Activated naive CD4-positive, alpha-beta T cell treated with anti-CD3 and anti-CD28 coated beads, Interleukin-2, amount 50 U/mL, for 72 hours (primary cell): ENCODE measurements at regions not wholly inside any gene's neighbourhood (a gene's known extent, or its start where the extent isn't known, plus 50 kb on each side); places are given as distances from the start of the nearest gene placed in this dataset.
A peak's percentile ranks its signal among the peaks of the same experiment; 100 is the strongest.

ENCODE experiments used
- ATAC-seq, 2 donors: fragments of 150-1000 bp; cut with Tn5 transposase; 2 replicates each; pipeline ENCODE4 v1.10.0; 2021; ENCODE audit warnings: mild to moderate bottlenecking in 2 of 2, moderate library complexity in 2 of 2
- DNase-seq, 2 donors: peaks; one replicate each; pipeline ENCODE4 v3.0.0; 2021 to 2022; ENCODE audit warnings: low spot score in 2 of 2
- H3K27ac Mint-ChIP-seq, 2 donors: one replicate each; pipeline ENCODE4 v1.8.0; 2022; ENCODE audit warnings: mild to moderate bottlenecking in 2 of 2, mixed read lengths in 2 of 2
- H3K36me3 Mint-ChIP-seq, 2 donors: one replicate each; pipeline ENCODE4 v1.8.0; 2022; ENCODE audit warnings: mixed read lengths in 2 of 2
- H3K9me3 Mint-ChIP-seq, 2 donors: one replicate each; pipeline ENCODE4 v1.8.0; 2022; ENCODE audit warnings: mixed read lengths in 2 of 2

DNA sequence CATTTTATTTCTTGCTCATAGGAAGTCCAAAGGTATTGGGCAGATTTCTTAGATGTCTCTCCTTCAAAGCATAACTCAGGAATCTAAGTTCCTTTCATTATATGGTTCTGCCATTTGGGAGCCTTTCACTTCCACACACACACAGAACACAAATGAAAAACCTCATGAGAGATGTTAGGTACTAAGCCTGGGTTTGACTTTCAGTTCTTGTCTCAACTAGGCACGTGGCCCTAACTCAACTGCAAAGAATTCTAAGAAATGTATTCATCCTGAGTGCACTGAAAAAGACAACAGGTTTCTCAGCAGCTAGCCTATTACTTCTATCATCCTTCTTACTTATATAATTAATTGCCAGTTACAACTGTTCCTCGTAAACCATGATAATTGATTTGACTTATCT lies 190.0 kb upstream of the SAMSN1 start:
- peaks cover 0 to 16% of the 10 kb centered on the region in 2 donors for H3K36me3 Mint-ChIP-seq
- ATAC-seq (peak; percentile 59 to 77), DNase-seq (no peak)
- no peaks in the 10 kb centered on the region for H3K9me3 Mint-ChIP-seq
- peak overlapping the region; percentile 23 to 91 for H3K27ac Mint-ChIP-seq

DNA sequence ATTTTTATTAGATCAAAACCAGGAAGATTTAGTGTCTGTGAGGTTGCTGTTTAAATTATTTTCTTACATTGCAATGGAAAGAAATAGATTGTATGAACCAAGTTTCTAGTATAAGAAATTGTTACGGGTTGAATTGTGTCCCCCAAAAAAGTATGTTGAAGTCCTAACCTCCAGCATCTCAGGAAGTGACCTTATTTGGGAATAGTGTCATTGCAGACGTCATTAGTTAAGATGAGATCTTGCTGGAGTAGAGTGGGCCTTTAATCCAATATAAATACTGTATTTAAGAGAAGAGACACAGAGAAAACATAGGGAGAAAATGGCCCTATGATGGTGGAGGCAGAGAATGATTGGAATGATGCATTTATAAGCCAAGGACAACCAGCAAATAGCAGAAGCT lies 188.7 kb upstream of the SAMSN1 start:
- Mint-ChIP-seq H3K9me3 (no peaks in the 10 kb centered on the region), H3K36me3 (peaks cover 0 to 16% of the 10 kb centered on the region in 2 donors)

DNA sequence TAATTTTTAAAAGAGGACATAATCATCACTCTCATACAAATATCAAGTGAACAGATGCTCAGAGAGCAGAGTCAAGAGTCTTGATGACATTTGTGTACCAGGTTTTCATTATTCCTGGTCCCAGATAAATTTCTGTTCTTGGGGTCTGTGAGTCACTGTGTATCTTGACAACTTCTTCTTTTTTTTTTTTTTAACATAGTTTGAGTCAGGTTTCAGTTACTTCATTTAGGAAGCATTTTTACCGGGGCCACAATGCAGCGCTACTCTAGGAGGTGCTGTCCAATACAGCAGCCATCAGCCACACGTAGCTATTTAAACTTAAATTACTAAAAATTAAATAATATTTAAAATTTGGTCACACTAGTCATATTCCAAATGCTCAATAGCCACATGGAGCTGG lies 188.1 kb upstream of the SAMSN1 start:
- Mint-ChIP-seq H3K9me3 (no peaks in the 10 kb centered on the region), H3K27ac (no peak overlapping the region), H3K36me3 (peaks cover 0 to 12% of the 10 kb centered on the region in 2 donors)
- ATAC-seq (peak; percentile 37 to 74), DNase-seq (no peak)

More for the DNA sequence above, 188.7 kb upstream of the SAMSN1 start:
- DNase-seq (no peak), ATAC-seq (no peak)
- H3K27ac Mint-ChIP-seq, result no peak overlapping the region

DNA sequence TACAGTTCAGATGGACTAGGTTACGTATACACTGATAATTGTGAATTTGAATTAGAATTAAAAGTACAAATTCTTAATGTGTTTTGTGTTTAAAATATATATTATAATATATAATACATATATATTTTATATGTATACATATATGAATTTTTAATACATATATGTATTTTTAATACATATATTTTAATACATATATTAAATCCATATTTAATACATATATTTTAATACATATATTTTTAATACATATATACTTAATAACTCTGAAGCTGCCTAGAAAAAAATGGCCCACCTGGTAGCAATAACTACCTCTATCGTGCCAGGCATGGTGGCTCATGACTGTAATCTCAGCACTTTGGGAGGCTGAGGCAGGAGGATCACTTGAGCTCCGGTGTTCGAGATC lies 179.1 kb upstream of the SAMSN1 start:
- ATAC-seq, result no peak
- Mint-ChIP-seq H3K27ac (no peak overlapping the region), H3K9me3 (no peaks in the 10 kb centered on the region), H3K36me3 (no peaks in the 10 kb centered on the region)
- DNase-seq, result no peak

DNA sequence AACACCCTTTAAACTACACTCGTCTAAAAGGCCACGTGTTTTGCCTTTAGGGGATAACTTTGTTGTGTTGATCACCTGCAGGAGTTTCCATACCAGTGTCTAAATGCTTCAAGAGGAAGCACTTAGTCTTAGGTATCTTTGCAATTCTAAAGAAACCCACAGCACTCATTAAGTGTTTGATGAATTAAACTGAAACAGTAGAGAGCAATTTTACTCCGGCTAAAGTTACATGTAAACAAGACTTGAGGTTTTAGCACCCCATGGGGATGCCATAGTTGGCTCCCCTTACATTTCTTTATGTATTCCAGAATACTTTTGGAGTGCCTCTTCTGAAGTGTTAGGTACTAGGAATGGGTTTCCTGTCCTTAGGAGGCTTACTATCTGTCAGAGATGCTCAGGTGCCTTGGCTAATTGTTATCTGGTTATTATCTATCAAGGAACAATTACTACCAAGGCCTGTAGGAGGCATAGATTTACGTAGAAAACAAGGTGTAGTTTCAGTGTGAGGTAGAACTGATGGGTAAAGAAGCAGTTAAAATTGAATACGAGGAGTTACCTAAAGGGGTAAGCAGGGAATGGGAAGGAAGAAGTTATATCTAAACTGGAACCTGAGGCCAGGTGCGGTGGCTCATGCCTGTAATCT lies 176.8 kb upstream of the SAMSN1 start:
- ATAC-seq, result no peak
- Mint-ChIP-seq H3K27ac (peak overlapping the region in 1 of 2 donors; percentile 32), H3K36me3 (no peaks in the 10 kb centered on the region), H3K9me3 (no peaks in the 10 kb centered on the region)
- no peak for DNase-seq

DNA sequence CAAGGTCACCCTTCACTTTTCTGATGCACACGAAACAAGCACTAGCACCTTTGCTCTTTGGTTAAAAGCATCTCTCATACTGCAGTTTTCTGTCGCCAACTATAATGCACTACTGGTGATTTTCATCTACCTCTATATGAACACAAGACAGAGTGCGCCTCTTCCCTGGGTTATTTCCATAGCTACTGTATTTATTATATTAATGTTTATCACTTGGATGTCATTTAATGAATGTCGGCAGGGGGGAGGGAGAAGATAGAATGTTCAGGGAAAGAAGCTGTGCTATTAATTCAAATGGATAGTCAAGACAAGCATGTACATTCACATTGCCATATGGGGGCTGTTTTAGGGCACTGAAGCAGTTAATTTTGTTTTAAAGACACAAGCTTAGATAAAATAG lies 174.1 kb upstream of the SAMSN1 start:
- Mint-ChIP-seq H3K27ac (no peak overlapping the region), H3K36me3 (no peaks in the 10 kb centered on the region), H3K9me3 (no peaks in the 10 kb centered on the region)
- no peak for ATAC-seq
- no peak for DNase-seq

DNA sequence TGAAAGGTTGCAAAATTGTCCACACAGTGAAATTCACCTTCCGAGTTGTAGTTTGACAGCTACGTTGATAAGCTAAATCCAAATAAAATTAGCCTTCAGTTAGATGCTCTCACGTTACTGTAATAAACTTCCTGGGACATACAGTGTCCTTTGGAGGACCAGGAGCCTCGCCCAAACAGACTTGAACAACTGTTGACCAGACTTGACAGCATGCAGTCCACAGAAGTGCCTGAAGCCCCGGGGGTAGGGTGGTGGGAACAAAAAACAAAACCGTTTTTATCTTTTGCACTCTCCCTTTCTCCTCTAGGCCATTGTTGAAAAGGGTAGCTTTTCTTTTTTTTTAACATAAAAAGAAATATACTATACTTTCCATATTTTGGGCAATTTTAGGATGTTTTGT lies 172.8 kb upstream of the SAMSN1 start:
- no peak for ATAC-seq
- DNase-seq, result no peak

DNA sequence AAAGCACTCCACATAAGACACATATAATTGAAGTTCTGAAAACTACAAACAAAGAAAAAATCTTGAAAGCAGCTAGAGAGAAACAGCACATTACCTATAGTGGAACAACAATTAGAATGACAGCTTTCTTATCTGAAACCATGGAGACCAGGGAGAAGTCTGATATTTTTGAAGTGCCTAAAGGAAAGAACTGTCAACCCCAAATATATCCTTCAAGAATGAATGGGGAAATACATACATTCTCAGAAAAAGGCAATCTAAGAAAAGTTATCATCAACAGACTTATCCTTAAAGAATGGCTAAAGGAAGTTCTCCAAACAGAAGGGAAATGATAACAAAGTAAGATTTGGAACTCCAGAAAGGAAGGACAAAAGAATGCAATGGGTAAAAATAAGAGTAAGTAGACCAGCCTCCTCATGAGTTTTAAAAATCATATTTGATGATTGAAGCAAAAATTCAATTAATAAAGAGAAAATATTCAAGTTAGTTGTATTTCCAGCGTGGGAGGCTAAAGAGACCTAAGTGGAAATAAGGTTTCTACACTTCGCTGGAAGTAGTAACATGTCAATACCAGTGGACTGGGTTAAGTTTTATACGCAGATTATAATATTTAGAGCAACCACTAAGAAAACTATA lies 170.8 kb upstream of the SAMSN1 start:
- Mint-ChIP-seq H3K9me3 (peaks cover 10 to 11% of the 10 kb centered on the region in 2 donors), H3K27ac (no peak overlapping the region), H3K36me3 (peaks cover 5 to 10% of the 10 kb centered on the region in 2 donors)
- ATAC-seq, result no peak
- DNase-seq, result no peak

More for the DNA sequence above, 172.8 kb upstream of the SAMSN1 start:
- H3K9me3 Mint-ChIP-seq, result no peaks in the 10 kb centered on the region
- no peak overlapping the region for H3K27ac Mint-ChIP-seq
- H3K36me3 Mint-ChIP-seq, result no peaks in the 10 kb centered on the region

DNA sequence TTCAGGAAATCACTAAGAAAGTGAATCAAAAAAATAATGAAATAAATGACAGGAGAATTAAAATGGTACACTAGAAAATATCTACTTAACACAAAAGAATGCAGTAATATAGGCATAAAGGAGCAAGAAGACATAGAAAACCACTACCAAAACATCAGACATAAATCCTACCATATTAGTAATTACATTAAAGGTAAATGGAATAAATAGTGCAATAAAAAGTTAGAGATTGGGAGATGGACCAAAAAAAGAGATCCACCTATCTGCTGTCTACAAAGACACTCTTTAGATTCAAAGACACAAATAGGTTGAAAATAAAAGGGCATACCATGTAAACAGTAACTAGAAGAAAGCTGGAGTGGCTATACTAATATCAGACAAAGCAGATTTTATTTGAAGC lies 167.0 kb upstream of the SAMSN1 start:
- Mint-ChIP-seq H3K27ac (no peak overlapping the region), H3K36me3 (peaks cover 15 to 22% of the 10 kb centered on the region in 2 donors), H3K9me3 (peaks cover 15 to 21% of the 10 kb centered on the region in 2 donors)
- DNase-seq (no peak), ATAC-seq (no peak)

DNA sequence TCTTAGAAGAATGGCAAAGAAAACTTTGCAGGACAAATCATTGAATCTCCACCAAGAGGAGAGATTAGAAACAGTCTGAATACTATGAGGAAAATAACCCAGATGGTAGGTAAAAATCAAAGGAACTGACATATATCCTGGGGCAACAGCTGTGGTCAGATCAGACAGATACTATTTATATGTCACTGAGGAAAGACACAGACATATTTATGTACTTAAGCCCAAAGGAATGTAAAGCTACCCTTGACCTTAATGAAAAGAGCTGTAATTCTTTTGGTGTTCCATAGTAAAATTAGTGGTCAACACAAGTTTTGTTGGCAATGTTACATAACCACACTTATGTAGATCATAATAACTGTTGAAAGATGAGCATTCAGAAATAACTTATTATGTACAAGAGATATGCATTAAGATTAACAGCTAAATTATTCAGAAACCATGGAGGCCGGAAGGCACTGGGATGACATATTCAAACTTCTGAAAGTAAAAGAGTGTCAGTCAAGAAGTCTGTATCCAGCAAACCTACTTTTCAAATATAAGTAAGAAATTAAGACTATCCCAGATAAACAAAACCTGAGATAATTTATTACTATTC lies 166.1 kb upstream of the SAMSN1 start:
- ATAC-seq (no peak), DNase-seq (no peak)
- Mint-ChIP-seq H3K36me3 (peaks cover 15 to 22% of the 10 kb centered on the region in 2 donors), H3K9me3 (peaks cover 19 to 25% of the 10 kb centered on the region in 2 donors), H3K27ac (no peak overlapping the region)

DNA sequence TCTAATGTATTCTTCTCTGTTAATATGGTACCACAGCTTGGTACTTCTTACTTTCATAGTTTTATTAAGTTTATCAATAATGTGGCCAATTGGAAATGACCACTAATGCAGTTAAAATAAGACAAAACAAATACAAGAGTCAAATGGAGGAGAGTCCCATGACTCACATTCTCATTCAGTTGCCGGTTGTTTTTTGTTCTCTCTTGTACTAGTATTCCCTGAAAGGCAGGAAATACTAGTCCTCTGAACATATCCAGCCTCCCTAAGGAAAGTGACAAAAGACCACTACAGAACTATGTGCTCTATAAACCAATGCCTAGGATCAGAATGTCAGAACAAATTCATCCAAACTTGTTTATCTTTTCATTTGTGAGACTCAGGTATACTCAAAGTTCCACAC lies 165.2 kb upstream of the SAMSN1 start:
- Mint-ChIP-seq H3K27ac (no peak overlapping the region), H3K36me3 (peaks cover 15 to 22% of the 10 kb centered on the region in 2 donors), H3K9me3 (peaks cover 19 to 25% of the 10 kb centered on the region in 2 donors)
- ATAC-seq (no peak), DNase-seq (no peak)

DNA sequence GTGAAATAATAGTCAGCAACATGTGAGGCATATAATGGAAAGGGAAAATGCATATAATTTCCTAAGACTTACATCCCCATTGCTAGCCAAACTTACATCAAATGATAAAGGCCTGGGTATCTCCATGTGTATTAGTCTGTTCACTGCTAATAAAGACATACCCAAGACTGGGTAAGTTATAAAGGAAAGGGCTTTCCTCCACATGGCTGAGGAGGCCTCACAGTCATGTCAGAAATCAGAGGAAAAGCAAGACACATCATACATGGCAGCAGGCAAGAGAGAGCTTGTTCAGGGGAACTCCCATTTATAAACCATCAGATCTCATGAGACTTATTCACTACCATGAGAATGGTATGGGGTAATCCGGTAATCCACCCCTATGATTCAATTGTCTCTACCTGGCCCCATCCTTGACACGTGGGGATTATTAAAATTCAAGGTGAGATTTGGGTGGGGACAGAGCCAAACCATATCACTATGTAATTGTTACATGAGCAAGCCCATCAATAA lies 161.5 kb upstream of the SAMSN1 start:
- no peak for DNase-seq
- peaks cover 15 to 17% of the 10 kb centered on the region in 2 donors for H3K36me3 Mint-ChIP-seq
- H3K9me3 Mint-ChIP-seq, result peaks cover 14 to 27% of the 10 kb centered on the region in 2 donors
- H3K27ac Mint-ChIP-seq, result no peak overlapping the region
- no peak for ATAC-seq

DNA sequence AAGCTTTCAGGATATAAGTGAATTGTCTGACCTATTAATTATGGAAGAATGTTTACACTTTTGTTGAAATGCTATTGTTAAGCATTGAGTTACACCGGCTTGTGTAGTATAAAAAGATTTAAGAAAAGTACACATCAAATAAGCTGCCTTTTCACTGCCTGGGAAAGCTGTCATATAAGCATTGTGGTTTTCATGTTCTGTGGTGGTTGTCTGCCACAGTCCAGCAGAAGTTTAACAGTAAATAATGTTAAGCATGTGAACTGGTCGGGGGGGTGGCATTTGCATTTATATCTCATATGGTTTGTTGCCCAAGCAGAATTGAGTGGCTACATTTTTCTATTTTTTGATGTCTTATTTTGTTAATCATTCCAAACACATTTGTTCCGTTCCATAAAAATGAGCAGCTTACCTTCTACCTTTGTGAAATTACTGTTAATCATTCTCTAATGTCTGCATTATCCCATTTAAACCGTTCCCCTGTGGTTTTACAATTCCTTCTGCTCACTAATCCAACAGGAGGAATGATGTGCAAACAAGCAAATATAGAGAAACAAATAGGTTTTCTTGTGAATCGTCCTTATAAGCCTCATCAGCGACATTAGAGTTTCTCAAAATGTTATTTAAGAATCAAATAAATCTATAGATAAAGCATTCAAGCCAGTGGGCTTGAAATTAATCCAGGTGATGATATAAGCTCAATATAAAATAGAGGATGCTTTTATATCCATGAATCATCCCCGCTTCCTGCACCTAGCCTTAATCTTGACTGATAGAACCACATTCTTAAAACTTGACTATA lies 160.8 kb upstream of the SAMSN1 start:
- DNase-seq, result no peak
- no peak for ATAC-seq
- Mint-ChIP-seq H3K9me3 (peaks cover 9 to 21% of the 10 kb centered on the region in 2 donors), H3K27ac (no peak overlapping the region), H3K36me3 (peaks cover 10 to 13% of the 10 kb centered on the region in 2 donors)

DNA sequence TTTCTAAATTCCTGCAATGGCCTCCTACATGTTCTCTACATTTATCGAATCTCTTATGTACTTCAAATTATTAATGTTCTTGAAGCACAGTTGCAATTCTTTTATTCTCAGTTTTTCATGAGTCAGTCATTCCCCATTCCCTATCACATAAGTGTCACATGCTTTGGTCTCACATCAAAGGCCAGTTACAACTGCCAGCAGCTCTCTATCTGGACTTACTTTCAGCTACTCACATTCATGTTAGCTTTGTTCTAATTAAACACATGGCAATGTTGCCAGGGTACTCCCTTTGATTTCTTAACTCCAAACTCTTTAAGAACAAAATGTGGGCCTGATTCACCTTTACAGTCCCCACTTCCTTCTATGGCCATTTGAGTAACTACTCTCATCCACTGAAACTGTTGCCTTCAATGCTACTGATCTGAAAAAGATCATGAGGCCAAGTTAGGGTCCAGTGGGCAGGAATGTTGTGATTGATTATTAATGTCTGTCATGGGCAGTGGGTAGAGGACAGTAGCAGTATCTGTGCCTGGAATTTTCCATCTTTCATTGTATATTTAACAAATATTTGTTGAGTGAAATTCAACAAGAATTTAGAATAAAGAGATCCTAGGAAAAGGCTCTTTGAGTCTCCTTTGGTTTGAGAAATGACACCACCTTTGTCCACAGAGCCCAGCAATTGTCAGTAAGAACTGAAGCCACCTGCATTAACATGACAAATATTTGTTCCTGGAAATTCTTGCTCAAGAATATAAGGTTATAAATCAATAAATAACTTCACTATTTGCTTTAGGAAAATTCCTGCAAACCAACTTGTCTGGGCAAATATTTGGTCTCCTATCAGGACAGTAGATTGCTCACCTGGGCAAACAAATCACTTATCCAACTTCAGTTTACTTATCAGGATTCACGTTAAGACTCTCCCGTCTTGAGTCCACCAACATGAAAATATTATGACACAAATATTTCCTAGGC lies 153.6 kb upstream of the SAMSN1 start:
- ATAC-seq (no peak), DNase-seq (no peak)
- H3K27ac Mint-ChIP-seq, result peak overlapping the region in 1 of 2 donors; percentile 0
- peaks cover 0 to 13% of the 10 kb centered on the region in 2 donors for H3K9me3 Mint-ChIP-seq
- H3K36me3 Mint-ChIP-seq, result no peaks in the 10 kb centered on the region

DNA sequence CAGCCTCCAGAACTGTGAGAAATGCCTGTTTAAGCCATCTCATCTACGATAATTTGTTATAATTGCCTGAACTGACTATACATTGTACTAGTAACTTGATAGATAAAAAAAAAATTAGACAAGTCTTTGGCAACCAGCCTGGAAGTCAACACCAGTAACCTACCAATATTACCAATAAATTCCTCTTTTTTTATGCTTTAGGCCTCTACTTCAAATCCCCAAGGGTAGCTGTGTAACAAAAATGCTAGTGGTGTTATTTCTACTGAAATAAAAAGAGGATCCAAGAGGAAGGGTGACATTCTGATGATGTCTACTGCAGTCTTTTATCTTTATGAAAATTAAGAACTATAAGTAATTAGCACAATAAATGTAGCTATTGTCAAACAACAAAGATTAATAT lies 151.7 kb upstream of the SAMSN1 start:
- ATAC-seq (no peak), DNase-seq (no peak)
- Mint-ChIP-seq H3K36me3 (no peaks in the 10 kb centered on the region), H3K27ac (no peak overlapping the region), H3K9me3 (peaks cover 0 to 8% of the 10 kb centered on the region in 2 donors)

DNA sequence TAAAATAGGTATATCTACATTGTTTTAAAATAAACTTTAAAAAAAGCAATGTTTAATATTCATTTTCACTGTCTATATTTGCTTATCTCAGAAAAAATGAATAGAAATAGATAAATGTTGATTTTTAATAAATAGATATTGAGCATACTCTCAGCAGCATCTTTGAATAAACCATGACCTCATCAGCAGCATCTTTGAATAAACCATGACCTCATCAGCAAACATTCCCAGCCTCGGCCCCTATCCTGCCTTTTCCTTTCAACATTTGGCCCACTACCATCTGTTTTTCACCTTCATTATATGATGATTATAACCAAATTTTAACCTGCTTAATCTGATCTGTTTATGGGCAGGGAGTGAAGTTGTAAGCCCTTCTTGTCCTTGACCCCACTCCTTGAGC lies 148.7 kb upstream of the SAMSN1 start:
- H3K9me3 Mint-ChIP-seq, result peaks cover 5 to 17% of the 10 kb centered on the region in 2 donors
- DNase-seq, result no peak
- peaks cover 1 to 19% of the 10 kb centered on the region in 2 donors for H3K36me3 Mint-ChIP-seq
- ATAC-seq, result no peak
- no peak overlapping the region for H3K27ac Mint-ChIP-seq
